PFSK-1 (cell line): ENCODE measurements at regions not wholly inside any gene's neighbourhood (a gene's known extent, or its start where the extent isn't known, plus 50 kb on each side); places are given as distances from the start of the nearest gene placed in this dataset.

ENCODE experiments used
- POLR2AphosphoS5 ChIP-seq: IDR thresholded peaks from 2 replicates; pipeline ENCODE4 v1.6.1; 2012; ENCODE audit warnings: low read depth, mild to moderate bottlenecking, control low read depth, low read length, moderate library complexity
- SIN3A ChIP-seq: IDR thresholded peaks from 2 replicates; pipeline ENCODE4 v1.6.1; 2012; ENCODE audit warnings: mild to moderate bottlenecking, low read length, moderate library complexity, borderline replicate concordance; ENCODE audit not compliant: insufficient read depth
- TAF1 ChIP-seq: IDR thresholded peaks from 2 replicates; pipeline ENCODE4 v1.6.1; 2012; ENCODE audit warnings: low read length, control low read depth, borderline replicate concordance; ENCODE audit not compliant: insufficient read depth
- TF ChIP-seq, protein P1 (sequence below), 2 experiments: IDR thresholded peaks; 2 replicates each; pipeline versions ENCODE4 v1.6.1 to v1.8.0; 2011 to 2012; ENCODE audit warnings: low read depth in 2 of 2, low read length in 2 of 2, control low read depth in 1 of 2, inconsistent platforms in 1 of 2, mild to moderate bottlenecking in 1 of 2, moderate library complexity in 1 of 2; ENCODE audit not compliant: insufficient read depth in 1 of 2

DNA sequence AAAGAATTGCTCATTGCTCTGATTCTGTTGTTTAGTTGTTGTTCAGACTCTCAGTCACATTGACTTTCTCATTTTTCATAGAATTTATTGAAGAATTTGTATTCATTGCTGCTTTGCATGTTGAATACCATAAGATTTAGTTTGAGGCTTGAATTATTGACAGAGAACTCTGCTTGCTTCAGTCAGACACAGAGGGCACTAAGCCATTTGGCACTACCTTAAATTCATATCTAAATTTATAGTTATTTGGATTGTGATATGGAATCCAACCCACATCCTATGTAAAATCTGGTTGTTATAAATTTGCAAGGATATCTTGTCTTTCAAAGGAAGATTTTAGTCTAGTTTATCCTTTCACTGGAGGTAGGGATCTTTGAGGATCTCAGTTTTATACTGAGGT, 1748.6 kb downstream of the BRINP3 start:
- TF ChIP-seq POLR2AphosphoS5 (no peak), TAF1 (no peak), SIN3A (no peak)
- TF ChIP-seq, protein P1, sequence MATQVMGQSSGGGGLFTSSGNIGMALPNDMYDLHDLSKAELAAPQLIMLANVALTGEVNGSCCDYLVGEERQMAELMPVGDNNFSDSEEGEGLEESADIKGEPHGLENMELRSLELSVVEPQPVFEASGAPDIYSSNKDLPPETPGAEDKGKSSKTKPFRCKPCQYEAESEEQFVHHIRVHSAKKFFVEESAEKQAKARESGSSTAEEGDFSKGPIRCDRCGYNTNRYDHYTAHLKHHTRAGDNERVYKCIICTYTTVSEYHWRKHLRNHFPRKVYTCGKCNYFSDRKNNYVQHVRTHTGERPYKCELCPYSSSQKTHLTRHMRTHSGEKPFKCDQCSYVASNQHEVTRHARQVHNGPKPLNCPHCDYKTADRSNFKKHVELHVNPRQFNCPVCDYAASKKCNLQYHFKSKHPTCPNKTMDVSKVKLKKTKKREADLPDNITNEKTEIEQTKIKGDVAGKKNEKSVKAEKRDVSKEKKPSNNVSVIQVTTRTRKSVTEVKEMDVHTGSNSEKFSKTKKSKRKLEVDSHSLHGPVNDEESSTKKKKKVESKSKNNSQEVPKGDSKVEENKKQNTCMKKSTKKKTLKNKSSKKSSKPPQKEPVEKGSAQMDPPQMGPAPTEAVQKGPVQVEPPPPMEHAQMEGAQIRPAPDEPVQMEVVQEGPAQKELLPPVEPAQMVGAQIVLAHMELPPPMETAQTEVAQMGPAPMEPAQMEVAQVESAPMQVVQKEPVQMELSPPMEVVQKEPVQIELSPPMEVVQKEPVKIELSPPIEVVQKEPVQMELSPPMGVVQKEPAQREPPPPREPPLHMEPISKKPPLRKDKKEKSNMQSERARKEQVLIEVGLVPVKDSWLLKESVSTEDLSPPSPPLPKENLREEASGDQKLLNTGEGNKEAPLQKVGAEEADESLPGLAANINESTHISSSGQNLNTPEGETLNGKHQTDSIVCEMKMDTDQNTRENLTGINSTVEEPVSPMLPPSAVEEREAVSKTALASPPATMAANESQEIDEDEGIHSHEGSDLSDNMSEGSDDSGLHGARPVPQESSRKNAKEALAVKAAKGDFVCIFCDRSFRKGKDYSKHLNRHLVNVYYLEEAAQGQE (IDR thresholded peaks at IDR 0.05; ENCODE audit: insufficient read depth in 1 of 2, low read depth in 2 of 2, low read length in 2 of 2), result no peak
